ENCODE measurements at regions not wholly inside any gene's neighbourhood (a gene's known extent, or its start where the extent isn't known, plus 50 kb on each side); places are given as distances from the start of the nearest gene placed in this dataset.

GRCh38 chr4:59348949-59349348, 1851.2 kb upstream of the ADGRL3 start (continued):
- TF ChIP-seq, protein P1, sequence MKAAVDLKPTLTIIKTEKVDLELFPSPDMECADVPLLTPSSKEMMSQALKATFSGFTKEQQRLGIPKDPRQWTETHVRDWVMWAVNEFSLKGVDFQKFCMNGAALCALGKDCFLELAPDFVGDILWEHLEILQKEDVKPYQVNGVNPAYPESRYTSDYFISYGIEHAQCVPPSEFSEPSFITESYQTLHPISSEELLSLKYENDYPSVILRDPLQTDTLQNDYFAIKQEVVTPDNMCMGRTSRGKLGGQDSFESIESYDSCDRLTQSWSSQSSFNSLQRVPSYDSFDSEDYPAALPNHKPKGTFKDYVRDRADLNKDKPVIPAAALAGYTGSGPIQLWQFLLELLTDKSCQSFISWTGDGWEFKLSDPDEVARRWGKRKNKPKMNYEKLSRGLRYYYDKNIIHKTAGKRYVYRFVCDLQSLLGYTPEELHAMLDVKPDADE (IDR thresholded peaks at IDR 0.05) = no peak

- no peaks in the 10 kb centered on the region for H3K36me3 Mint-ChIP-seq (ENCODE audit: low read depth)
- H3K9me3 Mint-ChIP-seq = no peaks in the 10 kb centered on the region
- H3K79me2 ChIP-seq (replicated peaks; ENCODE audit: insufficient read depth) = no peaks in the 10 kb centered on the region
- no peaks in the 10 kb centered on the region for H3K36me3 ChIP-seq (ENCODE audit: insufficient read depth)
- no peaks in the 10 kb centered on the region for H3K4me1 Mint-ChIP-seq
- no peak overlapping the region for H3K4me2 ChIP-seq
- H3K27ac Mint-ChIP-seq = no peak overlapping the region
- no peak overlapping the region for H3K4me3 Mint-ChIP-seq
- H3K4me3 ChIP-seq = no peak overlapping the region
- no peak for ATAC-seq
- DNase-seq (ENCODE audit: low spot score) = no peak
- H3F3A ChIP-seq (replicated peaks; ENCODE audit: low read depth) = no peaks in the 10 kb centered on the region
- no peaks in the 10 kb centered on the region for H3K27me3 ChIP-seq (ENCODE audit: insufficient read depth)
- H3K27me3 Mint-ChIP-seq (ENCODE audit: insufficient read depth, low read depth, poor library complexity) = peaks cover 2% of the 10 kb centered on the region
- no peaks in the 10 kb centered on the region for H4K20me1 ChIP-seq (replicated peaks; ENCODE audit: insufficient read depth)
- H3K27ac ChIP-seq (ENCODE audit: low read depth) = no peak overlapping the region
- H3K4me1 ChIP-seq (ENCODE audit: insufficient read depth) = no peaks in the 10 kb centered on the region
- no peaks in the 10 kb centered on the region for H3K9me2 ChIP-seq (ENCODE audit: insufficient read depth)
- no peak overlapping the region for H2AFZ ChIP-seq
- TF ChIP-seq CTCF (conservative IDR thresholded peaks at IDR 0.05; ENCODE audit: low read depth in 2 of 2) (no peak), CREB1 (CRISPR knock-in tag; IDR thresholded peaks at IDR 0.05; ENCODE audit: low read depth) (no peak), NANOG (IDR thresholded peaks at IDR 0.05; ENCODE audit: borderline replicate concordance) (no peak), JUNB (IDR thresholded peaks at IDR 0.05; ENCODE audit: unreplicated experiment) (no peak), EZH2phosphoT487 (IDR thresholded peaks at IDR 0.05; ENCODE audit: unreplicated experiment) (no peak), POLR2AphosphoS5 (IDR thresholded peaks at IDR 0.05; ENCODE audit: low read depth) (no peak), STAT1 (IDR thresholded peaks at IDR 0.05; ENCODE audit: unreplicated experiment) (no peak), ZNF114 (CRISPR knock-in tag; IDR thresholded peaks at IDR 0.05) (no peak), REST (IDR thresholded peaks at IDR 0.05; ENCODE audit: unreplicated experiment) (no peak), ZNF331 (CRISPR knock-in tag; IDR thresholded peaks at IDR 0.05; ENCODE audit: low read depth) (no peak), EZH2 (IDR thresholded peaks at IDR 0.05; ENCODE audit: low read depth, unreplicated experiment) (no peak)
- TF ChIP-seq, protein P2, sequence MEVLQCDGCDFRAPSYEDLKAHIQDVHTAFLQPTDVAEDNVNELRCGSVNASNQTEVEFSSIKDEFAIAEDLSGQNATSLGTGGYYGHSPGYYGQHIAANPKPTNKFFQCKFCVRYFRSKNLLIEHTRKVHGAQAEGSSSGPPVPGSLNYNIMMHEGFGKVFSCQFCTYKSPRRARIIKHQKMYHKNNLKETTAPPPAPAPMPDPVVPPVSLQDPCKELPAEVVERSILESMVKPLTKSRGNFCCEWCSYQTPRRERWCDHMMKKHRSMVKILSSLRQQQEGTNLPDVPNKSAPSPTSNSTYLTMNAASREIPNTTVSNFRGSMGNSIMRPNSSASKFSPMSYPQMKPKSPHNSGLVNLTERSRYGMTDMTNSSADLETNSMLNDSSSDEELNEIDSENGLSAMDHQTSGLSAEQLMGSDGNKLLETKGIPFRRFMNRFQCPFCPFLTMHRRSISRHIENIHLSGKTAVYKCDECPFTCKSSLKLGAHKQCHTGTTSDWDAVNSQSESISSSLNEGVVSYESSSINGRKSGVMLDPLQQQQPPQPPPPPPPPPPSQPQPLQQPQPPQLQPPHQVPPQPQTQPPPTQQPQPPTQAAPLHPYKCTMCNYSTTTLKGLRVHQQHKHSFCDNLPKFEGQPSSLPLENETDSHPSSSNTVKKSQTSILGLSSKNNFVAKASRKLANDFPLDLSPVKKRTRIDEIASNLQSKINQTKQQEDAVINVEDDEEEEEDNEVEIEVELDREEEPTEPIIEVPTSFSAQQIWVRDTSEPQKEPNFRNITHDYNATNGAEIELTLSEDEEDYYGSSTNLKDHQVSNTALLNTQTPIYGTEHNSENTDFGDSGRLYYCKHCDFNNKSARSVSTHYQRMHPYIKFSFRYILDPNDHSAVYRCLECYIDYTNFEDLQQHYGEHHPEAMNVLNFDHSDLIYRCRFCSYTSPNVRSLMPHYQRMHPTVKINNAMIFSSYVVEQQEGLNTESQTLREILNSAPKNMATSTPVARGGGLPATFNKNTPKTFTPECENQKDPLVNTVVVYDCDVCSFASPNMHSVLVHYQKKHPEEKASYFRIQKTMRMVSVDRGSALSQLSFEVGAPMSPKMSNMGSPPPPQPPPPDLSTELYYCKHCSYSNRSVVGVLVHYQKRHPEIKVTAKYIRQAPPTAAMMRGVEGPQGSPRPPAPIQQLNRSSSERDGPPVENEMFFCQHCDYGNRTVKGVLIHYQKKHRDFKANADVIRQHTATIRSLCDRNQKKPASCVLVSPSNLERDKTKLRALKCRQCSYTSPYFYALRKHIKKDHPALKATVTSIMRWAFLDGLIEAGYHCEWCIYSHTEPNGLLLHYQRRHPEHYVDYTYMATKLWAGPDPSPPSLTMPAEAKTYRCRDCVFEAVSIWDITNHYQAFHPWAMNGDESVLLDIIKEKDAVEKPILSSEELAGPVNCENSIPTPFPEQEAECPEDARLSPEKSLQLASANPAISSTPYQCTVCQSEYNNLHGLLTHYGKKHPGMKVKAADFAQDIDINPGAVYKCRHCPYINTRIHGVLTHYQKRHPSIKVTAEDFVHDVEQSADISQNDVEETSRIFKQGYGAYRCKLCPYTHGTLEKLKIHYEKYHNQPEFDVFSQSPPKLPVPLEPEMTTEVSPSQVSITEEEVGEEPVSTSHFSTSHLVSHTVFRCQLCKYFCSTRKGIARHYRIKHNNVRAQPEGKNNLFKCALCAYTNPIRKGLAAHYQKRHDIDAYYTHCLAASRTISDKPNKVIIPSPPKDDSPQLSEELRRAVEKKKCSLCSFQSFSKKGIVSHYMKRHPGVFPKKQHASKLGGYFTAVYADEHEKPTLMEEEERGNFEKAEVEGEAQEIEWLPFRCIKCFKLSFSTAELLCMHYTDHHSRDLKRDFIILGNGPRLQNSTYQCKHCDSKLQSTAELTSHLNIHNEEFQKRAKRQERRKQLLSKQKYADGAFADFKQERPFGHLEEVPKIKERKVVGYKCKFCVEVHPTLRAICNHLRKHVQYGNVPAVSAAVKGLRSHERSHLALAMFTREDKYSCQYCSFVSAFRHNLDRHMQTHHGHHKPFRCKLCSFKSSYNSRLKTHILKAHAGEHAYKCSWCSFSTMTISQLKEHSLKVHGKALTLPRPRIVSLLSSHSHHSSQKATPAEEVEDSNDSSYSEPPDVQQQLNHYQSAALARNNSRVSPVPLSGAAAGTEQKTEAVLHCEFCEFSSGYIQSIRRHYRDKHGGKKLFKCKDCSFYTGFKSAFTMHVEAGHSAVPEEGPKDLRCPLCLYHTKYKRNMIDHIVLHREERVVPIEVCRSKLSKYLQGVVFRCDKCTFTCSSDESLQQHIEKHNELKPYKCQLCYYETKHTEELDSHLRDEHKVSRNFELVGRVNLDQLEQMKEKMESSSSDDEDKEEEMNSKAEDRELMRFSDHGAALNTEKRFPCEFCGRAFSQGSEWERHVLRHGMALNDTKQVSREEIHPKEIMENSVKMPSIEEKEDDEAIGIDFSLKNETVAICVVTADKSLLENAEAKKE (CRISPR knock-in tag; IDR thresholded peaks at IDR 0.05) = no peak
Measured at GRCh38 chr4:59369229-59369628, 1830.9 kb upstream of the ADGRL3 start.
